HUES6 (cell line): ENCODE measurements at regions not wholly inside any gene's neighbourhood (a gene's known extent, or its start where the extent isn't known, plus 50 kb on each side); places are given as distances from the start of the nearest gene placed in this dataset.

Source experiments
- H3K27ac ChIP-seq: 2 replicates; pipeline ENCODE4 v1.7.0; 2013; ENCODE audit warnings: low read depth, mild to moderate bottlenecking, low read length, inconsistent platforms
- H3K27me3 ChIP-seq: 2 replicates; pipeline ENCODE4 v1.6.1; 2013; ENCODE audit warnings: low read length; ENCODE audit not compliant: control insufficient read depth, insufficient read depth
- H3K36me3 ChIP-seq: 2 replicates; pipeline ENCODE4 v1.6.1; 2013; ENCODE audit warnings: low read length; ENCODE audit not compliant: control insufficient read depth, insufficient read depth
- H3K4me1 ChIP-seq: 2 replicates; pipeline ENCODE4 v1.6.1; 2013; ENCODE audit warnings: low read length; ENCODE audit not compliant: control insufficient read depth, insufficient read depth
- H3K4me3 ChIP-seq: 2 replicates; pipeline ENCODE4 v1.5.1; 2013; ENCODE audit warnings: low read depth, low read length
- H3K9ac ChIP-seq: one replicate; pipeline ENCODE4 v1.6.1; 2013; ENCODE audit warnings: mild to moderate bottlenecking, low read length
- H3K9me3 ChIP-seq: 2 replicates; pipeline ENCODE4 v1.6.1; 2013; ENCODE audit warnings: low read depth, low read length; ENCODE audit not compliant: control insufficient read depth, insufficient read depth

GRCh38 chr4:151606061-151606460 lies 154.7 kb downstream of the GATB start:
- no peaks in the 10 kb centered on the region for H3K27me3 ChIP-seq
- 0 out of 2 replicates have a peak, but pooled peaks cover 6% of the 10 kb centered on the region for H3K4me1 ChIP-seq
- H3K27ac ChIP-seq = no peak overlapping the region
- no peaks in the 10 kb centered on the region for H3K36me3 ChIP-seq
- no peak overlapping the region for H3K4me3 ChIP-seq
- H3K9ac ChIP-seq = no peak overlapping the region
- peaks cover 8% of the 10 kb centered on the region; the same call in 1 of the 2 replicates for H3K9me3 ChIP-seq

- no peak overlapping the region for H3K4me3 ChIP-seq
- 0 out of 2 replicates have a peak, but pooled peaks cover 2% of the 10 kb centered on the region for H3K4me1 ChIP-seq
- H3K9me3 ChIP-seq = no peaks in the 10 kb centered on the region
- H3K9ac ChIP-seq = no peak overlapping the region
- no peak overlapping the region for H3K27ac ChIP-seq
- H3K36me3 ChIP-seq = no peaks in the 10 kb centered on the region
- no peaks in the 10 kb centered on the region for H3K27me3 ChIP-seq
Measured at GRCh38 chr4:151610229-151610628, 150.6 kb downstream of the GATB start.

- Histone ChIP-seq H3K27ac (no peak overlapping the region), H3K4me1 (no peaks in the 10 kb centered on the region), H3K9me3 (no peaks in the 10 kb centered on the region), H3K27me3 (no peaks in the 10 kb centered on the region), H3K36me3 (no peaks in the 10 kb centered on the region), H3K9ac (no peak overlapping the region), H3K4me3 (no peak overlapping the region)
Measured at GRCh38 chr4:151611960-151612359, 148.8 kb downstream of the GATB start.

GRCh38 chr4:151613290-151613689 lies 147.5 kb downstream of the GATB start:
- no peak overlapping the region for H3K9ac ChIP-seq
- no peak overlapping the region for H3K27ac ChIP-seq
- no peaks in the 10 kb centered on the region for H3K36me3 ChIP-seq
- H3K27me3 ChIP-seq = no peaks in the 10 kb centered on the region
- H3K9me3 ChIP-seq = no peaks in the 10 kb centered on the region
- no peak overlapping the region for H3K4me3 ChIP-seq
- no peaks in the 10 kb centered on the region for H3K4me1 ChIP-seq

- Histone ChIP-seq H3K27ac (no peak overlapping the region), H3K9ac (no peak overlapping the region), H3K4me3 (no peak overlapping the region), H3K4me1 (no peaks in the 10 kb centered on the region), H3K27me3 (no peaks in the 10 kb centered on the region), H3K9me3 (no peaks in the 10 kb centered on the region), H3K36me3 (no peaks in the 10 kb centered on the region)
Measured at GRCh38 chr4:151614561-151614960, 146.2 kb downstream of the GATB start.

- H3K4me3 ChIP-seq = no peak overlapping the region
- no peaks in the 10 kb centered on the region for H3K36me3 ChIP-seq
- peaks cover 3% of the 10 kb centered on the region; the same call in 1 of the 2 replicates for H3K4me1 ChIP-seq
- H3K27me3 ChIP-seq = no peaks in the 10 kb centered on the region
- no peak overlapping the region for H3K9ac ChIP-seq
- H3K9me3 ChIP-seq = no peaks in the 10 kb centered on the region
- no peak overlapping the region for H3K27ac ChIP-seq
Measured at GRCh38 chr4:151618858-151619257, 141.9 kb downstream of the GATB start.

GRCh38 chr4:151620066-151620465 lies 140.7 kb downstream of the GATB start:
- H3K9me3 ChIP-seq = no peaks in the 10 kb centered on the region
- H3K9ac ChIP-seq = no peak overlapping the region
- no peak overlapping the region for H3K4me3 ChIP-seq
- H3K27ac ChIP-seq = no peak overlapping the region
- peaks cover 3% of the 10 kb centered on the region; the same call in 1 of the 2 replicates for H3K4me1 ChIP-seq
- no peaks in the 10 kb centered on the region for H3K36me3 ChIP-seq
- H3K27me3 ChIP-seq = no peaks in the 10 kb centered on the region
